HG02642 (cell line): ENCODE measurements at regions not wholly inside any gene's neighbourhood (a gene's known extent, or its start where the extent isn't known, plus 50 kb on each side); places are given as distances from the start of the nearest gene placed in this dataset.

Experiments
- ATAC-seq: cut with Tn5 transposase; IDR thresholded peaks from one replicate; pipeline ENCODE4 v1.9.1; 2021; ENCODE audit warnings: mild to moderate bottlenecking; ENCODE audit not compliant: unreplicated experiment, poor library complexity

DNA sequence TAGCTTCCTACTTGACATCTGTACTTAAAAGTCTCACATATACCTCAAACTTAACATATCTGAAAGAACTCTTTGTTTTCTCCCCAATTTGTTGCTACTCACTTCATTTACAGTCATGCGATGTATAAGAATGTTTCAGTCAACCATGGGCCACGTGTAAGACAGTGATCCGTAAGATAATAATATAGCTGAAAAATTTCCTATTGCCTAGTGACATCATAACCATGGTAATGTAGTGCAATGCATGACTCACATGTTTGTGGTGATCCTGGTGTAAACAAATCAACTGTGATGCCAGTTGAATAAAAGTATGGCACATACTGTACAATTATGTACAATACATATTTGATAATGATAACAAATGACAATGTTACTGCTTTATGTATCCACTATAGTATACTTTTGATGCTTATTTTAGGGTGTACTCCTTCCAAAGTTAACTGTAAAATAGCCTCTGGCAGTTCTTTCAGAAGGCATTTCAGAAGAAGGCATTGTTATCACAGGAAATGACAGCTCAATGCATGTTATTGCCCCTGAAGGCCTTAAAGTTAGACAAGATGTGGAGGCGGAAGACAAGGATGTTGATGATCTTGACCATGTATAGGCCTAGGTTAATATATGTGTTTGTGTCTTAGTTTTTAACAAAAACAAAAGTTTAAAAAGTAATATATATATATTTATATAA is 579.0 kb downstream of the EPHA7 start:
- no peak for ATAC-seq

DNA sequence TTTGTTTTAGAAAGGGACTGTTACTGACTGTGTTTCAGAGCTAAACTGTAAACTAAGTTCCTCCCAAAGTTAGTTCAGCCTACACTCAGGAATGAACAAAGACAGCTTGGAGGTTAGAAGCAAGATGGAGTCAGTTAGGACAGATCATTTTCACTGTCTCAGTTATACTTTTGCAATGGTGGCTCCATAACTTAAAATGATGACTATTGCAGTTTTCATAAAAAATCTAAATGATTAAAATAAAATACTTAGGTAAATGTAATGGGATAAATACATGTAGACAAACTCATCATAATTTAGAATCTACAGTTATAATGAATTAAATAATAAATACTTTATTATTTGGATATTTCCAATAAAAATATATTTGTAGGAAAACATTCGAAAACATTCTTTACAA is 590.6 kb downstream of the EPHA7 start:
- no peak for ATAC-seq

DNA sequence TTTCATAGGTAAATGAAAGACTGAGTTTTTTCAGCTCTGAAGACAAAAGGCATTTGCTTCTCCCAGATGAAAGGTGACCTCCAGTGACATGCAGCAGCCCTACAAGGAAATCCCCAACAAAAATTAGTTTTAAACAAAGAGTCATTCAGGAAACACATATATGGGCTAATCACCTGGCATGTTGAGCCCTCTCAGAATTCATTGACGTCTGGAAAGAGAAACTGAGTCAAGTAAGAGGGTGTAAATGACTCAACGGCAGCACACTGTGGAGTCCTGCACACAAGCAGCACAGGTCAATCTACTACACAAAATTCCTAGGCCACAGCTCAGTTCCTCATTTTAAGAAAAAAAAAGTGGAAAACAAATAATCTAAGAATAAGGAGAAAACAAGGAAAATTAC is 592.3 kb downstream of the EPHA7 start:
- ATAC-seq, result no peak

DNA sequence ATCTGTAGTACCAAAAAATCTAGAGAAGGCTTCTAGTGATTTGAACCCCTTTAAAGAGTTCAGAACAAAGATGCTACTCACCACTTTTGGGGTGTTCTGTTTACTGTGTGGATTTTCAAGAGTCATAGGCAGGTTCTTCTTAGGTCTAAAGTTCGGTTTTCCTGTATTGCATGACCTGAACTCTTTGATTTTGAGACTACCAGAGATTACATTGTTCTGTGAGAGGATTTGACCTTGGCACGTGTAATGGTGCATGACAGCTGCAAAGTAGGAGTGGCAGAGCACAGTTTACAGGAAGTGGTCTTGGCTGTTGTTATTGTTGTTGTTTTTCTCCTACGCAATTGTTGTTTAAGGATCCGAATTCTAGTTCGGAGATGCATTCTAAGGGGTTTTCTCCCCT is 592.7 kb downstream of the EPHA7 start:
- no peak for ATAC-seq

DNA sequence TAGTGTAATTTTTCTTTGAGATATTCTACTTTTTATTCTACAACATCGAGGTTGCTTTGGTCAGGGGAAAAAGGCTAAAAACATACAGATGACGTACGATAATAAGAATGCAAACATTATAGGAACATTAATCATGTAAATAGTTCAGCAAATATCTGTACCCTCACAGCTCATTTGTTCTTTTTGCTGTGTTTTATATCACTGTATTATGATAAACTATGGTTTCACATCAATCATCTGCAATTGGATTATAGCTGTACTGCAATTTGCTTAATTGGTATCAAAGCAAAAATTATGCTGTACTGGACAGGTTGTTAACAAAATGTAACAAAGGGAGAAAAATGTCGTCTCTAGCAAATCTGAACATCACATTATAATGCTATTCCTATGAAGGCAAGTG is 597.1 kb downstream of the EPHA7 start:
- no peak for ATAC-seq

DNA sequence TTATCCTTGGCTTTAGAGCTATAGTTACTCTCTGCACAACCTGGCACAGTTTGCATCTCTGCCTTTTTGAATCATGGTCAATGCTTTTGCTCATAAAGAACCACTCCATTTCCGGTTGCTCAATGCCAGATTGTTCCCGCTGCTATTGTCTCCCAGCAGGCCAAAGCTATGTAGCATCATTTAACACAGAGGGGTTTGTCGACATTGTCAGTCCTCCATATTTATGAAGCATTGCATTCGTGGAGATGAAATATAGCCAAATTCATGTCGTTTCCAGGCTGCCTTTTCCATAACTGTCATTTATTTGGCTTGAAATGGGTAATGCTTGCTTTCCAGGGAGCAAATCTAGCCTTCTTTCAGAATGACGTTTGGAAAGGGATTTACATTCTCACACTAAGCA is 598.8 kb downstream of the EPHA7 start:
- no peak for ATAC-seq

DNA sequence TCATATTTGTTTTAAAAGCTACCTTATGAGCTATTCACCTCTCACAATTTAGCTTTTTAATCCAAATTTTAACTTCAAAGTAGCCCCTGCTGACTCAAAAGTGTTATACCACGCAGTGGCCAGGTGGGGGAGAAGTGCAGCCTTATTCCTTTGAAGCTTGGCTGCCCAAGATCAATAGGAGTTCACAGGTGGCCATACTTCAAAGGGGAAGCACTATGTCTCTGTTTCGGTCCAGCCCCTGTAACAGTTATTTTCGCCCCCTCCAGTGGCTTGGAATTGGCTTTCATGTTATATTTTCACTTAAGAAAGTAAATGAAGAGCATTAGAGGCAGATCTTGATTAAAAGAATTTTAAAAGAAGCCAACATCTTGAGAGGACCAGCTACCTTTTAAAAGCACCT is 608.4 kb downstream of the EPHA7 start:
- ATAC-seq, result peak; percentile 100

DNA sequence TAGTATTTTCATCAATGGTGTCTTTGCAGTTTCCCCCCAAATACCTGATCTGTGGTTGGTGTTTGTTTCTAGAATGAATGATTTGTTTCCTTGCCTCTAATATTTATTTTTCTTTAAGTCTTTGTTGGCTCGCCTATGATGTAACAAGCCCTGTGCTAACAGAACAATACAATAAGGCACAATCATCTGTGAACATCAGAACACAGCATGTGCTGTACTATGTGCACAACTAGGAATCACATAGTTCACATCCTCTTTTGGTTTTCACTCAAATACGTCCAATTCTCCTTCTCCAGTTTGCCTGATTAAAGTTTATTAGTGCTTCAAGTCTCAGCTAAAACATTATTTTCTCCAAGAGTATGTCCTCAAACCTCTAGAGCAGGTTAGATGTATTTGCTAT is 613.1 kb downstream of the EPHA7 start:
- no peak for ATAC-seq

DNA sequence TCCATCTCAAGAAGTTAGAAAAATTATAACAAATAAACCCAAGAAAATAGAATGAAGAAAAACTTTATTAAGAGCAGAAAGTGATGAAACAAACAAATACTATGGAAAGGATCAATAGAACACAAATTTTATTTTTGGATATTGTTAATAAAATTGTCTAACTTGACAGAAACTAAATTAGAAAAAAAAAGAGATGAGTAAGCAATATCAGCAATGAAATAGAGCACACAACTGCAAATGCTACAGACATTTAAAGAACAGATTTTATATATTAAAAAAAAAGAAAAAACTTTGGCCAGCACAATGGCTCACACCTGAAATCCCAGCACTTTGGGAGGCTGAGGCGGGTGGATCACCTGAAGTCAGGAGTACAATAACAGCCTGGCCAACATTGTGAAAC is 628.0 kb downstream of the EPHA7 start:
- no peak for ATAC-seq

DNA sequence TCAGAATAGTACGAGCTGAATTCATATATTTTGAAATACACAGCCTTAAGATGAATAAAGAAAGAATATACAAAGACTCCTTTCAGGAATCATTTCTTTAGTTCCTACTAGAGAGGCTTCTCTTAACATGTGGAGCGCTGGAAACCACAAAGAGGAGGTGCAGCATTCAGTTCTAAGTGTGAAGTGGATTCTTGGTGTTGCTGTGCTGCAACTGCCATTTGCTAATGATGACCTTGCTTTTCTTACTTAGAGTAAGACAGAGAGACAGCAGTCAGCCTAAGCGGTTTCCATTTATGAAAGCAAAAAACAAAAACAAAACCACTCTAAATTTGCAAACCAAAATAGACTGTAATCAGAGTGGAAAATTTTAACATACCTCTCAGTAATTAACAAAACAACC is 629.0 kb downstream of the EPHA7 start:
- ATAC-seq, result no peak

DNA sequence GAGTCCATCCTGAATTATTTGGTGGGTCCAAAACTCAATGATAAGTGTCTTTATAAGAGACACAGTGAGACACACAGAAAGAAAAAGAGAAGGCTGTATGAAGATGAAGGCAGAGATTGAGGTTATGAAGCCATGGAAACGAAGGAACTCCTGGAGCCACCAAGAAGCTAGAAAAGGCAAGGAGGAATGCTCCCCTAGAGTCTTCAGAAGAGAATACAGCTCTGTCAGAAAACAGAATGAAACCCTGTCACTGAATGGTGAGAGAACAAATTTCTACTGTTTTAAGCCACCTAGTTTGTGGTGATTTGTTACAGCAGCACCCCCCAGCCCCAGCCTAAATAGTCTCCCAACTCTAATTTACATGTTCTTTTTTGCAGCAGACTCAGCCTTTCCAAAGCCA is 635.1 kb downstream of the EPHA7 start:
- no peak for ATAC-seq

DNA sequence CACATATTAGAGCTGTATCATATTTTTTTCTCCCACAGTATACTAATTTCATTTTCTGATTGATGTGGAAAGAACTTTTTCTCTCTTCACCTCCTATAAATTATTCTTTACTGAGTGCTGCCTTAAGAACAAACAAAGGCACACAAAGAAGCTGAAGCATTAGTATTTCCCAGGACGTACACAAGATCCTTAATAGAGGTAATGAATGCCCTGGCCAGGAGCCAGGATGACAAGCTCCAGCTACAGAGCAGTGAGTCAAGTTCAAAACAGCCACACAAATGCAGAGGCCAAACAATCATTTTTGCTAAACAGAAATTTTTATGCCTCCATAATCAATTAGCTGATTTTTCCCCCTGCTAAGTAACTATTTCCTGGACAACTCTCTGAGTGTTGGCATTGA is 639.6 kb downstream of the EPHA7 start:
- no peak for ATAC-seq

DNA sequence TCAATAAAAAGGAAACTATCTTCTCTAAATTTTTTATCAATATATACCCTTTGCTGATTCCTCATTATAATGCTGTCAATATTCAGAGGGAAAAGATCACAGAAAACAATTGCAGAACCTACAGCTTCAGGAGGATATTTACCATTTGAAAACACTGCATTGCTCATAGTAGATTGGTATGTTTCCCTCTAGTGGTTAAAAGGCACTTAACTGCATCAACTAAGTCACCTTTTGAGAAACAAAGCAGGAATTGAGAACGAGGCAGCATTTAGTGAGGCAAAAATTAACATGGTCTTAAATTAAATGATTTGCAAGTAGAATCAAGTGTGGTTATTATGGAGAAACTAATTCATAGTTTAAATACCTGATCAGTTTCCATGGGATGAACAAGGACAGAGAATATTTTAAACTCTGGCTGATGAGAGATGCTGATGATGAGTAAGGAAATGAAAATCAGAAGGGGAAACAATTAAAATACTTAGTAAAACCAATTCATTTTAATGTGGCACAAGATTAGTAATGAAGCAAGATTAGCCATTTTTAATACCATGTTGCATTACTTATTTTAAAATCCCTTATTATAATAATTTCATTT is 642.1 kb downstream of the EPHA7 start:
- ATAC-seq, result no peak

DNA sequence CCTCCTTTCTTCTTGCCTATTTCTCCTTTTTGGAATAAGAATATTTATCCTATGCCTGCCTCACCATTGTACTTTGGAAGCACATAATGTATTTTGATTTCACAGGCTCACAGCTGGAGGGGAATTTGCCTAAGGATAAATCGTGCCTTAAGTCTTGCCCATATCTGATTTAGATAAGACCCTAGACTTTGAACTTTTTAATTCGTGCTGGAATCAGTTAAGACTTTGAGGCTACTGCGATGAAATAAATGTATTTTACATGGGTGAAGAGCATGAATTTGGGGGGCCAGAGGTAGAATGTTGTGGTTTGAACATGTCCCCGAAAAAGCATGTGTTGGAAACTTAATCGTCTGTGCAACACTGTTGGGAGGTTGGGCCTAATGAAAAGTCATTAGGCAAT is 648.8 kb downstream of the EPHA7 start:
- no peak for ATAC-seq

DNA sequence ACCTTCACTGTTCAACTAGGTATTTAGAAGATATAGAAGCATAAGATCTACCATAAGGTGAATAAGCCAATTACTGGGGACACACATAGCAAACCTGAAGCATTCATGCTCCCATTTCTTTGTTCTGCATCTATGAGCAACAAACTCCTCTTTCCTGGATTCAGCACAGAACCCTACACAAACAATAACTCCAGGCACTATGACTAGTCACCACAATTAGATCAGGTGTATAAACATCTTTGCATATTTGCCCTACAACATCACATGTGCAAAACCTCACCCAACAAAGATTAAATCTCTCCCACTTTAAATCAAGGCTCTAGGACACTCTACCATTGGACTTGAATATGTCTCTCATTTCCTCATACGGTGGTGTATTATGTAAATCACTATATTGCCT is 652.3 kb downstream of the EPHA7 start:
- no peak for ATAC-seq

DNA sequence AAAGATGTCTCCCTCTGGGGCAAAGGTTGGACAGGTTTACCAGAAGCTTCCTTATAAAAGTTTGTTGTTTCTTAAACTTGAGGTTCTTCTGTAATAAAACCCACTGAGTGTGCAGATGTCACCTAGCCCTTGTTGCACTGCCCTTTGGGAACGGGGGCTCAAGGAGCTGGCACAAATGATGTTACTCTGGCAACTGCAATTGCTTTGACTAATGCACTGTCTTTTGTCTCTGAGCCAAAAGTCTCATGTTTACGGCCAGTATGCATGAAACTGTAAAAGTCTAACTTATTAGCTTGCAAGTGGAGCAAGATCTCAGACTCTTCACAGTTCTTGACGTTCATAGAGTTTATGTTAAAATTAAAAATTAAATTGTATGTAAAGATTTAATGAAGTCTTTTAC is 655.7 kb downstream of the EPHA7 start:
- no peak for ATAC-seq

DNA sequence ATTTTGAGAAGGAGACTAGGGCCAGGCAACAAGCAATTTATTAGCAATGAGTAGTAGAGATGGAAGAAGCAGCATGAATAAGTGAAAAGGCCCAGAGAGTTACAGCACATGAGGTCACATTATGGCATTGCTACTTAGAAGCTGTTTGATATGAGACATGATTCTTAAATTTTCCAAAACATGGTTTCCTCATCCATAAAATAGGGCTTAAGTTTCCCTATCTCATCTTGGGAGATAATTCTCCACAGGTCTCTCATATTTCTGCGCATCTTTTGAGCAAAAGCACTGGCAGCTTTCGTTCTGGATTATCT is 656.1 kb downstream of the EPHA7 start:
- no peak for ATAC-seq

DNA sequence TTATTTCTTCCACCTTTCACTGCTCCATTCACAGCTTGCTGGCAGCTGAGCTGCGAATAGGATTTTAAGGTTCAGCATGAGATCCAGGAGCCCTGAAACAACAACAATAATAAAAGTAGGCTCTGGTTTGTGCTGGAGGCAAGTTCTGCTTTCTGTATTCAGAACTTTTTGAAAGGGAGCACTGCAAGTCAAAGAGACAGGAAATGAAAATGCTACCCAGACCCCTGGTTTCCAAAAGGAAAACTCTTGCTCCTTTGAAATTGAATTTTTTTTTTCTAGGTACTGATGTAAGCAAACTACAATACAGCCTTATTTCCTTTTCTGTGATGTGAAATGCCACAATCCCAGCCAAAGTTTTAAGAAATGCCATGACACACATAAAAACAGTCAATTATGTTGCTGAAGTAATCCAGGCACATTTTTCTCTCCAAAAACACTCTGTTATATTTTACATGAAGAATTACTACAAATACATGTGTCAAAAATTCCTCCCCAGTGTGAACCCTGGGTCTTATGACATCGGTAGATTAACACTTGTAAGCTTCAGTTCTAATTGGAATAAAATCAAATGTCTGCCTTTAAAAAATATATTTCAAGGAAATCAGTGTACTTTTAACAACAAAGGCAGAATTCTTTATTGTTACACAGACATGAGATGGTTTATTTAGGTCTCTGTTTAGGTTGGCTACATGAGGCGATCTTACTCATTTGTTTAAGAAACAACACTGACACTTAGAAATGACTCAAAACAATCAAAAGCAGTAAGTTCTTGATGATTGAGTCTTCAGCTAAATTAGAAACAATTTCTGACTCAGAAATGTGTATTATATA is 656.7 kb downstream of the EPHA7 start:
- ATAC-seq, result no peak

DNA sequence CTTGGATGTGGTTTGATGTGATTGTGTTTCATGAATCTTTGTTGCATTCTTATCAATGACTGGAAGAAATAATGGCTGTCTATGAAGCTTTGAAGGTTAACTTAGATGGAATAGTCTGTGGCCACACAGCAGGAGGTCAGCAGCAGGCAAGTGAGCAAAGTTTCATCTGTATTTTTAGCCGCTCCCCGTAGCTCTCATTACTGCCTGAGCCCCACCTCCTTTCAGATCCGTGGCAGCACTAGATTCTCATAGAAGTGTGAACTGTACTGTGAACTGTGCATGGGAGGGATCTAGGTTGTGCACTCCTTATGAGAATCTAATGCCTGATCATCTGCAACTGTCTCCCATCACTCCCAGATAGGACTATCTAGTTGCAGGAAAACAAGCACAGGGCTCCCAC is 660.2 kb downstream of the EPHA7 start:
- ATAC-seq, result no peak

DNA sequence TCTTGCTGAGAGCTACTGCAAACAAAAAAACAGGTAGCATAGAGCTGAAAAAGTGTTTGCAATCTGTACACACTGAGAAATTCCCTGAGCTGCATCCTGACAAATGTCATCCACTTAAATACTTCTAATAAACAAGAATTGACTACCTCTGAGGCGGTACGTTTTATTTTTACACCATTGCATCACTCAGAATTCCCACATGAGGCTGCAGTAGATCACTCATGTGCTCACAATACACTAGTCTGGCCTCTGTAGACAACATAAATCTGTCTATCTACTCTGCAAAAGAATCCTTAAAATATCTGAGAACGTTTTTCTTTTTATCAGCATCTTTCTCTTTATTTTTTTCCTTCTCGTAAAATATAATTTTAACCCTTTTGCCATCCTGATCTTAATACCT is 661.4 kb downstream of the EPHA7 start:
- ATAC-seq, result no peak

DNA sequence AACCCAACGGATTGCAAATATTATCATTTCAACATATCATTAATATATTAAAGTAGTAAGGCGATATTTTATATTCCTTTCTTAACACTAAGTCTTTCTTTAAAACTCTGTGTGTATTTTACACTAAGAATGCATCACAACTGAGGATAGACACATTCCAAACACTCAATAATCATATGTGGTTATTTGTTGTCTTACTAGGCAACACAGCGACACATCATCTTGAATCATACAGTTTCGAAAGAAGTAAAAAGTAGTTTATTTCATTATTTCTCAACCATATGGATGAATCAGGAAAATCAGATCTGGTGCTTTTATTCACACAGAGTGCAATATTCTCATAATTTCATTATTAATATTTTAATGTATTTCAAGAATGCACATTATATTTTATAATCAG is 662.4 kb downstream of the EPHA7 start:
- no peak for ATAC-seq

DNA sequence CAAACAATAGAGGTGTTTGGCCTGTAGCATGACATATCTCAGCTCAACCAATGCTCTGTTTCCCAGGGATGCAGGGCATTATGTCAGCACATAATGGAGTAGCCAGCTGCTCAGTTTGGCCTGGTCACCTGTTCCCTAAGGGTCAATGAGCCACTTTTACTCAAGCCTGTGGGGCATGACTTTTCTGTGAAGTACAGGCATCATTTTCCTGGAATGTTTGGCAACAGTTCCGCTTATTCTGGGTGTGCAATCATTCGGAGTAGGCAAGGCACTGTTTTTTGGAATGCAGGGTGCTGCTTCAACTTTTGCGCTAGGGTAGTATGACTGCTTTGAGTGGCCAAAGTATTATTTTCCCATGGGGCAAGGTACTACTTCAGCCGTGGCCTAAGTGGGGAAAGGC is 665.4 kb downstream of the EPHA7 start:
- no peak for ATAC-seq
